GM12892 (cell line): ENCODE measurements at regions not wholly inside any gene's neighbourhood (a gene's known extent, or its start where the extent isn't known, plus 50 kb on each side); places are given as distances from the start of the nearest gene placed in this dataset.

Experiments used
- POLR2A ChIP-seq: IDR thresholded peaks from 2 replicates; pipeline ENCODE4 v1.6.1; 2011; ENCODE audit warnings: low read depth, low read length, control low read depth
- POLR2AphosphoS5 ChIP-seq: IDR thresholded peaks from 2 replicates; pipeline ENCODE4 v1.6.1; 2011; ENCODE audit warnings: low read depth, low read length, control low read depth
- TAF1 ChIP-seq: IDR thresholded peaks from 2 replicates; pipeline ENCODE4 v1.6.1; 2011; ENCODE audit warnings: low read depth, mild to moderate bottlenecking, control low read depth, low read length, borderline replicate concordance

DNA sequence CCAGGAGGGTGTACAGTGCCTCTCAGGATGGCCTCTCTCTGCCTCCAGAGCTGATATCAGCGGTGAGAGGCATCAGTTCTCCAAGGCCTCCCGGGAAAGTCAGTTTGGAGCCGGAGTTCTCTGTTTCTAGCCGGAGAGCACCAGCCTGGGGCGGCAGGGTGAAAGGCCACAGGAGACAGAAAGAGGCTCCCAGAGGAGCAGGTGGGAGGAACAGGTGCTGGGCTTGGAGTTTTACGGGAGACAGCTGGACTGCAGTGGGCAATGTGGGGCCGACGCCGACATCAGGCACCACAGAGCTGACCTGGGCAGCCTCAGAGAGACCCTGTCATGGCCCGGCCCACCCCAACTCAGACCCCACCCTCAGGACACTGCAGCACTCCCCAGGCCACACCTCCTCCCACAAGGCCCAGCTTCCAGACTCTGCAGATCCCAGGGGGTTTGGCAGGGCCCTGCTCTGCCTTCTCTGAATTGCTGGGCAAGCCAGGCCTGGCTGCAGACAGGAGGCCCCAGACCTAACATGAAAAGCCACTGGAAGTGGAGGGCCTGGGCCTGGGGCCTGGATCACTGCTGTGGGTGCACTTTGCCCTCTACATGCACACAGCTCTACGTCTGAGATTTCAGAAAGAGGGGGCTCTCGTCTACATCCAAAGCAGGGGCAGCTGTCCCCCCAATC lies 885.6 kb downstream of the BRD1 start:
- TF ChIP-seq POLR2A (no peak), POLR2AphosphoS5 (no peak), TAF1 (no peak)
